WERI-Rb-1 (cell line): ENCODE measurements at regions not wholly inside any gene's neighbourhood (a gene's known extent, or its start where the extent isn't known, plus 50 kb on each side); places are given as distances from the start of the nearest gene placed in this dataset.

ENCODE experiments used
- DNase-seq: peaks from one replicate; pipeline ENCODE4 v3.0.0-alpha.2; 2020
- H3K27ac ChIP-seq: fragments of 250-450 bp; sonication (Bioruptor Pico); 2 replicates; pipeline ENCODE4 v1.5.1; 2020; ENCODE audit warnings: mild to moderate bottlenecking, moderate library complexity
- H3K27me3 ChIP-seq: fragments of 250-450 bp; sonication (Bioruptor Pico); 2 replicates; pipeline ENCODE4 v1.5.1; 2021; ENCODE audit warnings: mild to moderate bottlenecking, low read depth, moderate library complexity; ENCODE audit not compliant: insufficient read depth, severe bottlenecking
- H3K36me3 ChIP-seq: fragments of 250-450 bp; sonication (Bioruptor Pico); 2 replicates; pipeline ENCODE4 v1.5.1; 2020; ENCODE audit warnings: mild to moderate bottlenecking, moderate library complexity
- H3K4me3 ChIP-seq: 2 replicates; pipeline ENCODE4 v1.5.1; 2011; ENCODE audit warnings: low read depth, mild to moderate bottlenecking, control low read depth, low read length
- H3K9me3 ChIP-seq: fragments of 250-450 bp; sonication (Bioruptor Pico); 2 replicates; pipeline ENCODE4 v1.5.1; 2021; ENCODE audit warnings: mild to moderate bottlenecking, moderate library complexity; ENCODE audit not compliant: severe bottlenecking
- CTCF ChIP-seq: IDR thresholded peaks from 2 replicates; pipeline ENCODE4 v1.5.1; 2011; ENCODE audit warnings: low read depth, mild to moderate bottlenecking, control low read depth, inconsistent platforms, low read length

GRCh38 chr10:52627279-52627678 is 145.3 kb downstream of the MBL2 start:
- no peaks in the 10 kb centered on the region for H3K36me3 ChIP-seq
- no peaks in the 10 kb centered on the region for H3K9me3 ChIP-seq
- H3K27ac ChIP-seq = no peak overlapping the region
- no peak for DNase-seq
- H3K4me3 ChIP-seq = no peak overlapping the region
- H3K27me3 ChIP-seq = no peaks in the 10 kb centered on the region
- TF ChIP-seq CTCF = no peak

GRCh38 chr10:52631146-52631545 is 141.4 kb downstream of the MBL2 start:
- no peak for TF ChIP-seq CTCF
- no peak for DNase-seq

GRCh38 chr10:52631648-52632047 is 140.9 kb downstream of the MBL2 start:
- no peak for TF ChIP-seq CTCF
- no peak for DNase-seq
- no peak overlapping the region for H3K4me3 ChIP-seq
- no peaks in the 10 kb centered on the region for H3K36me3 ChIP-seq
- no peak overlapping the region for H3K27ac ChIP-seq
- H3K27me3 ChIP-seq = no peaks in the 10 kb centered on the region
- no peaks in the 10 kb centered on the region for H3K9me3 ChIP-seq

More at GRCh38 chr10:52631146-52631545, 141.4 kb downstream of the MBL2 start:
- Histone ChIP-seq H3K27me3 (no peaks in the 10 kb centered on the region), H3K36me3 (no peaks in the 10 kb centered on the region), H3K27ac (no peak overlapping the region), H3K4me3 (no peak overlapping the region), H3K9me3 (no peaks in the 10 kb centered on the region)

GRCh38 chr10:52632591-52632990 is 140.0 kb downstream of the MBL2 start:
- no peak overlapping the region for H3K4me3 ChIP-seq
- H3K9me3 ChIP-seq = no peaks in the 10 kb centered on the region
- TF ChIP-seq CTCF = no peak
- no peaks in the 10 kb centered on the region for H3K36me3 ChIP-seq
- H3K27ac ChIP-seq = no peak overlapping the region
- DNase-seq = no peak
- H3K27me3 ChIP-seq = no peaks in the 10 kb centered on the region

- Histone ChIP-seq H3K36me3 (no peaks in the 10 kb centered on the region), H3K27me3 (no peaks in the 10 kb centered on the region), H3K4me3 (no peak overlapping the region), H3K9me3 (no peaks in the 10 kb centered on the region), H3K27ac (no peak overlapping the region)
- no peak for DNase-seq
- TF ChIP-seq CTCF = no peak
These were observed 139.3 kb downstream of the MBL2 start for GRCh38 chr10:52633266-52633665.

GRCh38 chr10:52635651-52636050 is 136.9 kb downstream of the MBL2 start:
- H3K27ac ChIP-seq = no peak overlapping the region
- DNase-seq = no peak
- no peaks in the 10 kb centered on the region for H3K27me3 ChIP-seq
- H3K36me3 ChIP-seq = no peaks in the 10 kb centered on the region
- TF ChIP-seq CTCF = no peak
- H3K9me3 ChIP-seq = no peaks in the 10 kb centered on the region
- no peak overlapping the region for H3K4me3 ChIP-seq
